Nephron (organoid): ENCODE measurements at regions not wholly inside any gene's neighbourhood (a gene's known extent, or its start where the extent isn't known, plus 50 kb on each side); places are given as distances from the start of the nearest gene placed in this dataset.

Source experiments
- H3K27ac Mint-ChIP-seq, 3 experiments: 2 replicates each; pipeline ENCODE4 v1.8.0; 2020; ENCODE audit warnings: mixed read lengths in 3 of 3, mild to moderate bottlenecking in 2 of 3, moderate library complexity in 1 of 3
- H3K27me3 Mint-ChIP-seq: 2 replicates; pipeline ENCODE4 v1.8.0; 2021; ENCODE audit warnings: low read depth, mild to moderate bottlenecking, moderate library complexity, mixed read lengths
- H3K36me3 Mint-ChIP-seq: 2 replicates; pipeline ENCODE4 v1.8.0; 2020; ENCODE audit warnings: low read depth, mixed read lengths
- H3K4me1 Mint-ChIP-seq: 2 replicates; pipeline ENCODE4 v1.8.0; 2020; ENCODE audit warnings: mixed read lengths
- H3K4me3 Mint-ChIP-seq, 3 experiments: 2 replicates each; pipeline ENCODE4 v1.8.0; 2020; ENCODE audit warnings: mild to moderate bottlenecking in 3 of 3, mixed read lengths in 3 of 3, moderate library complexity in 2 of 3
- H3K9me3 Mint-ChIP-seq: 2 replicates; pipeline ENCODE4 v1.8.0; 2020; ENCODE audit warnings: mixed read lengths
- CTCF ChIP-seq, 3 experiments: fragments of 200-600 bp; sonication (generic); IDR thresholded peaks; one replicate each; pipeline ENCODE4 v1.5.0; 2021; ENCODE audit warnings: antibody characterized with exemption in 3 of 3; ENCODE audit not compliant: unreplicated experiment in 3 of 3

DNA sequence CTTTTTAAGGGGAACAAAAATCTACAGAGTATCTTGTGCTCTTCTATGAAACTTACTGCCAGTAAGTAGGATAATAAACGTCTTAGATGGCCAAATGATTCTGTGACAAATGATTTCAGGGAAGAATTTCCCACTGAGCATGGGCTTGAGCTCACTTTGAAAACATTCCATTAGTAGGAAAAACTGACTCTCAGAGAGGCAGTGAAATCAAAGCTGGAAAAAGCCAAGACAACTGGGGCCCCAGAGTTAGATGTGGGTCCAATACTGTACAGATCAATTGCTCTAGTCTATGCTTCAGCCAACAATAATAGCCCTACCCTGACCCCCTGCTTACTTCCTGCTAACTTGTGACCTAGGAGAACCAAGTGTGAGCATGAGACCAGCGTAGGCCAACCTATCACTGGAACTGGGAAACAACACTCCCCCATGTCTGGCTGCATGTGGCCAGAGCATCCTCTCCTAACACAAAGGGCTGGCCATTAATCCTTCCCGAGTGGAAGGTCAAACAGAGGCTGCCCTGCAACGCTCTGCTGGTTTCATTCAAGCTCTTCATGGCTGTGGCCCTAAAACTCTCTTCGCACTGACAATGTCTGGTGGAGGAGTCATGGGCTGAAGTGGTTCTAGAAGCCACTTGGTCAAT, 68.8 kb downstream of the FOXB1 start:
- TF ChIP-seq CTCF (IDR thresholded peaks at IDR 0.05; ENCODE audit: unreplicated experiment in 3 of 3), result no peak
- H3K27ac Mint-ChIP-seq, result peak overlapping the region; percentile 66 to 86 (median 69)
- H3K4me3 Mint-ChIP-seq, result peak overlapping the region in 1 of 3 experiments; percentile 5
- no peaks in the 10 kb centered on the region for H3K36me3 Mint-ChIP-seq
- H3K4me1 Mint-ChIP-seq, result peaks cover 51% of the 10 kb centered on the region
- peaks cover 24% of the 10 kb centered on the region for H3K27me3 Mint-ChIP-seq
- H3K9me3 Mint-ChIP-seq, result no peaks in the 10 kb centered on the region

DNA sequence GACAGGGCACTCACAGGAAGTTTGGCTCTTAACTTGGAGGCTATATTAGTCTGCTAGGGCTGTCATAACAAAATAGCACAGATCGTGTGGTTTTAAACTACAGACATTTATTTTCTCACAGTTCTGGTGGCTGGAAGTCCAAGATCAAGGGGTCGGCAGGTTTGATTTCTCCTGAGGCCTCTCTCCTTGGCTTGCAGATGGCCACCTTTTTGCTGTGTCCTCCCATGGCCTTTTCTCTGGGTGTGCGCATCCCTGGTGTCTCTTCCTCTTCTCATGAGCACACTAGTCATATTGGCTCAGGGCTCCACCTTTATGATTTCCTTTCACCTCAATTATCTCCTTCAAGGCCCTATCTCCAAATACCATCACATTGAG, 69.3 kb downstream of the FOXB1 start:
- peak overlapping the region; percentile 66 to 86 (median 69) for H3K27ac Mint-ChIP-seq
- no peak overlapping the region for H3K4me3 Mint-ChIP-seq
- peaks cover 51% of the 10 kb centered on the region for H3K4me1 Mint-ChIP-seq
- no peak for TF ChIP-seq CTCF (IDR thresholded peaks at IDR 0.05; ENCODE audit: unreplicated experiment in 3 of 3)
- H3K36me3 Mint-ChIP-seq, result no peaks in the 10 kb centered on the region
- H3K9me3 Mint-ChIP-seq, result no peaks in the 10 kb centered on the region
- peaks cover 24% of the 10 kb centered on the region for H3K27me3 Mint-ChIP-seq

DNA sequence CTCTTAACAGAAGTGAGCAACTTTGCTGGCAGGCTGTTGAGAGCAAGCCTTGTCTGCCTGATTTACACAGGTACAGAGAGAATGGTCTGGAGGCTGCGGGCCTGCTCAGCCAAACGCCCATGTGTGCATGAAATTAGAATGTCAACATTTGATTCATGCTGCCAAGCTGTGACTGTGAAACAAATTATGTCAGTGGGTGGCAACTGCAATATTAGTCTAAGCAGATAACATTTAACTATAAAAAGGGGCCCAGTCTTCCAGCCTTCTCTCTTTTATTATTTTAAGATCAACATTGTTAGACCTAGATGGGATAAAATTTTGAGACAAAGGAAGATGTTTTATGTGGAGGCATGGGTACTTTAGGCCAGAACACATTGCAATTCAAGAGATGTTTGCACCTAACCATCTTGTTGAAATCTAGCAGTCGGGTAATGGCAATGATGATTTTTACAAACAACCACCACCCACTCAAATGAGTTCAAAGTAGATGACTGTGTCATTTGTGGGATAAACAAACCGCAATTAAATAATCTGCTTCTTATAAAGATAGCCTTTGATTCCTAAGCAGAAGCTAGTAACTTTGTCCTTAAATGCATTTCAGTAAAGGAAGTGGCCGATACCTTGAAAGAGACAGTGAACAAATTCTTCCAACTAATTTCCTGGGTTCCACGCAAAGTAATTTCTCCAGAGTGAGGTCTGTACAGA, 70.2 kb downstream of the FOXB1 start:
- no peak for TF ChIP-seq CTCF (IDR thresholded peaks at IDR 0.05; ENCODE audit: unreplicated experiment in 3 of 3)
- Mint-ChIP-seq H3K27ac (peak overlapping the region; percentile 24 to 86 (median 26)), H3K36me3 (no peaks in the 10 kb centered on the region), H3K4me3 (no peak overlapping the region), H3K4me1 (peaks cover 54% of the 10 kb centered on the region), H3K27me3 (peaks cover 31% of the 10 kb centered on the region), H3K9me3 (no peaks in the 10 kb centered on the region)

- Mint-ChIP-seq H3K9me3 (no peaks in the 10 kb centered on the region), H3K36me3 (no peaks in the 10 kb centered on the region), H3K27me3 (peaks cover 30% of the 10 kb centered on the region), H3K27ac (no peak overlapping the region), H3K4me1 (peaks cover 50% of the 10 kb centered on the region), H3K4me3 (no peak overlapping the region)
- no peak for TF ChIP-seq CTCF (IDR thresholded peaks at IDR 0.05; ENCODE audit: unreplicated experiment in 3 of 3)
Measured at GRCh38 chr15:60076045-60076444, 71.9 kb downstream of the FOXB1 start.

DNA sequence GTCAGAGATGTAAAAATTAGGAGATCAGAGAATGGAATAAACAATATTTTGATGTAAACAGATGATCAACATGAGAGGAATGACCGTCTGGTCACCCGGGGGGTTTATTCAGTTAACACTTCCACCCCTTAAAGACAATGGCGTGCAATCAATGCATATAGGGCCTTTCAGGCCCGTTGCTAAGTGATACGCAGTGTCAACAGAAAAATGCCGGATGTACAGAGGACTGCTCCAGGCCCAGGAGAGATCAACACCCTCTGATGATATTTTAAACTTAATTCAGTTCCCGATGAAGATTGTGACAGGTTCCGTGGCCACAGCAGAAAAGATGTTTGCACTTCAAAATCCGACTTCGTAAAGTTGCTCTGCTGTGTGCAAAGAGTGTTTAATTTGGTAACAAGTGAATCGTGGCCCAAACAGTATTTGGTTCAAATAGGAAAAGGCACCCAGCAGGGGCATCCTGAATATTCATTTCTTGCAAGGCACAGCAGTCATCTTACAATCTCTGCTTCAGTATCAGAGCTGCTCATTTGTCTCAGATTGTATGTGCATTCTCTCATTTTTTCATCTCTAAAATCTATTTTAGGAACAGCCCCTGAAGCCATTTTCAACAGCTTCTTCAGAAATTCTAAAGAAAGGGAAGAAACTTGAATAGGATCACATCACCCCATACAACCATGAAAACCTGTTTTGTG, 72.6 kb downstream of the FOXB1 start:
- H3K27ac Mint-ChIP-seq, result no peak overlapping the region
- no peaks in the 10 kb centered on the region for H3K36me3 Mint-ChIP-seq
- H3K4me1 Mint-ChIP-seq, result peaks cover 47% of the 10 kb centered on the region
- no peak overlapping the region for H3K4me3 Mint-ChIP-seq
- no peaks in the 10 kb centered on the region for H3K9me3 Mint-ChIP-seq
- no peak for TF ChIP-seq CTCF (IDR thresholded peaks at IDR 0.05; ENCODE audit: unreplicated experiment in 3 of 3)
- H3K27me3 Mint-ChIP-seq, result peaks cover 29% of the 10 kb centered on the region
